ENCODE measurements at regions not wholly inside any gene's neighbourhood (a gene's known extent, or its start where the extent isn't known, plus 50 kb on each side); places are given as distances from the start of the nearest gene placed in this dataset.

GRCh38 chr3:187802928-187803259 lies 57.6 kb upstream of the BCL6 start:
- Histone ChIP-seq H3K27me3 (ENCODE audit: insufficient read depth, low read length, poor library complexity, severe bottlenecking) (no peaks in the 10 kb centered on the region), H3K4me1 (ENCODE audit: insufficient read depth, low read length) (peaks cover 49% of the 10 kb centered on the region), H3K36me3 (ENCODE audit: insufficient read depth, low read length) (no peaks in the 10 kb centered on the region), H3K9me3 (ENCODE audit: low read length) (no peaks in the 10 kb centered on the region), H3K27ac (ENCODE audit: low read depth, low read length) (no peak overlapping the region), H3K4me3 (ENCODE audit: low read length) (peak overlapping the region; percentile 0)
- Mint-ChIP-seq H3K4me1 (peaks cover 54 to 62% (median 60%) of the 10 kb centered on the region in 3 donors), H3K36me3 (peaks cover 0 to 4% (median 0%) of the 10 kb centered on the region in 3 donors), H3K27ac (peak overlapping the region in 7 of 8 donors; percentile 22 to 94 (median 55)), H3K27me3 (peaks cover 0 to 1% of the 10 kb centered on the region in 2 donors), H3K9me3 (no peaks in the 10 kb centered on the region), H3K4me3 (peak overlapping the region; percentile 62 to 83 (median 77))
- ChIA-PET POLR2A (interaction anchor here (0.8 kb wide), 1 partner anchor 57 kb away, joined by 3 read pairs; the partner anchor contains the start of gene BCL6), CTCF (interaction anchor here (1.0 to 1.8 kb wide), 3 partner anchors 10 to 63 kb away, joined by 4 to 5 read pairs (median 4); no protein-coding TSS in a partner anchor)
- DNase-seq: peak in 2 of 5 donors; percentile 29 to 67

- no peak overlapping the region for H3K4me3 ChIP-seq (ENCODE audit: low read length)
- Mint-ChIP-seq H3K27ac (peak overlapping the region in 3 of 8 donors; percentile 15 to 86 (median 21)), H3K4me3 (no peak overlapping the region)
These were observed 59.0 kb upstream of the BCL6 start for GRCh38 chr3:187804120-187804744.

DNA sequence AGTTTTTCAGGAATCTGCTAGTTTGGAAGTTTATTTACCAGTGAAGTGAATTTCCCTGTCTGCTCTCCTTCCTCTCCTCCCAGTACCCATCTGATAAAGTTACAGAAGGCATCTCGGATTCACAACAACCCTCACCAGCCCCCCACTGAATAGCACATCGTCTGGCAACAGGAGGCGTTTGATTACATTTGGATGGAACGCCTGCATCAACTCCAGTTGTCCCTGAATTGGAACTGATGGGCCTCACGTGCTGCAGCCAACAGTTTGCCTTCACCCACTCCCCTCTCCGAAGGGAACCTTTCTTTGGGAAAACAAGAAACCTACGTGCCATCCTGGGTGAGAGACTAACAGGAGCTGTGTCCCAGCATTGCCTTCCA lies 59.5 kb upstream of the BCL6 start:
- Mint-ChIP-seq H3K27ac (peak overlapping the region in 1 of 8 donors; percentile 47), H3K36me3 (peaks cover 0 to 4% (median 0%) of the 10 kb centered on the region in 3 donors), H3K4me3 (no peak overlapping the region), H3K27me3 (peaks cover 0 to 3% of the 10 kb centered on the region in 2 donors), H3K4me1 (peaks cover 36 to 44% (median 41%) of the 10 kb centered on the region in 3 donors), H3K9me3 (no peaks in the 10 kb centered on the region)
- Histone ChIP-seq H3K4me3 (ENCODE audit: low read length) (no peak overlapping the region), H3K9me3 (ENCODE audit: low read length) (no peaks in the 10 kb centered on the region), H3K36me3 (ENCODE audit: insufficient read depth, low read length) (no peaks in the 10 kb centered on the region), H3K27me3 (ENCODE audit: insufficient read depth, low read length, poor library complexity, severe bottlenecking) (no peaks in the 10 kb centered on the region), H3K4me1 (ENCODE audit: insufficient read depth, low read length) (peaks cover 31% of the 10 kb centered on the region), H3K27ac (ENCODE audit: low read depth, low read length) (no peak overlapping the region)
- POLR2A ChIA-PET: no interaction called here
- DNase-seq: no peak
- CTCF ChIA-PET: no interaction called here

More at GRCh38 chr3:187804120-187804744, 59.0 kb upstream of the BCL6 start:
- no peak overlapping the region for H3K27ac ChIP-seq (ENCODE audit: low read depth, low read length)
- CTCF ChIA-PET: interaction anchor here (1.6 kb wide), 1 partner anchor 8 kb away, joined by 5 read pairs; no protein-coding TSS in a partner anchor
- no peaks in the 10 kb centered on the region for H3K9me3 ChIP-seq (ENCODE audit: low read length)
- H3K27me3 ChIP-seq (ENCODE audit: insufficient read depth, low read length, poor library complexity, severe bottlenecking): no peaks in the 10 kb centered on the region
- POLR2A ChIA-PET: no interaction called here
- Mint-ChIP-seq H3K9me3 (no peaks in the 10 kb centered on the region), H3K27me3 (peaks cover 0 to 3% of the 10 kb centered on the region in 2 donors), H3K36me3 (peaks cover 0 to 4% (median 0%) of the 10 kb centered on the region in 3 donors), H3K4me1 (peaks cover 41 to 49% (median 46%) of the 10 kb centered on the region in 3 donors)
- H3K36me3 ChIP-seq (ENCODE audit: insufficient read depth, low read length): no peaks in the 10 kb centered on the region
- H3K4me1 ChIP-seq (ENCODE audit: insufficient read depth, low read length): peaks cover 36% of the 10 kb centered on the region
- DNase-seq: no peak

GRCh38 chr3:187805774-187806173 lies 60.5 kb upstream of the BCL6 start:
- ChIA-PET POLR2A (no interaction called here), CTCF (interaction anchor here (1.1 kb wide), 1 partner anchor 65 kb away, joined by 3 read pairs; no protein-coding TSS in a partner anchor)
- Histone ChIP-seq H3K4me3 (ENCODE audit: low read length) (no peak overlapping the region), H3K4me1 (ENCODE audit: insufficient read depth, low read length) (peaks cover 20% of the 10 kb centered on the region), H3K27me3 (ENCODE audit: insufficient read depth, low read length, poor library complexity, severe bottlenecking) (no peaks in the 10 kb centered on the region), H3K36me3 (ENCODE audit: insufficient read depth, low read length) (no peaks in the 10 kb centered on the region), H3K27ac (ENCODE audit: low read depth, low read length) (no peak overlapping the region), H3K9me3 (ENCODE audit: low read length) (no peaks in the 10 kb centered on the region)
- Mint-ChIP-seq H3K27ac (peak overlapping the region in 3 of 8 donors; percentile 21 to 88 (median 23)), H3K4me3 (no peak overlapping the region), H3K36me3 (peaks cover 0 to 4% (median 0%) of the 10 kb centered on the region in 3 donors), H3K4me1 (peaks cover 29 to 33% (median 31%) of the 10 kb centered on the region in 3 donors), H3K27me3 (peaks cover 0 to 3% of the 10 kb centered on the region in 2 donors), H3K9me3 (no peaks in the 10 kb centered on the region)
- DNase-seq: no peak

- H3K9me3 Mint-ChIP-seq: no peaks in the 10 kb centered on the region
- no peaks in the 10 kb centered on the region for H3K27me3 ChIP-seq (ENCODE audit: insufficient read depth, low read length, poor library complexity, severe bottlenecking)
- no peak overlapping the region for H3K4me3 Mint-ChIP-seq
- peaks cover 0 to 4% (median 0%) of the 10 kb centered on the region in 3 donors for H3K36me3 Mint-ChIP-seq
- CTCF ChIA-PET: interaction anchor here (0.8 to 1.1 kb wide), 2 partner anchors 58 to 59 kb away, joined by 3 read pairs; no protein-coding TSS in a partner anchor
- H3K4me3 ChIP-seq (ENCODE audit: low read length): no peak overlapping the region
- POLR2A ChIA-PET: no interaction called here
- H3K27ac ChIP-seq (ENCODE audit: low read depth, low read length): no peak overlapping the region
- H3K27ac Mint-ChIP-seq: peak overlapping the region in 4 of 8 donors; percentile 8 to 72 (median 36)
- peaks cover 15 to 26% (median 20%) of the 10 kb centered on the region in 3 donors for H3K4me1 Mint-ChIP-seq
- DNase-seq: no peak
- peaks cover 0 to 3% of the 10 kb centered on the region in 2 donors for H3K27me3 Mint-ChIP-seq
- H3K9me3 ChIP-seq (ENCODE audit: low read length): no peaks in the 10 kb centered on the region
- H3K4me1 ChIP-seq (ENCODE audit: insufficient read depth, low read length): peaks cover 5% of the 10 kb centered on the region
- no peaks in the 10 kb centered on the region for H3K36me3 ChIP-seq (ENCODE audit: insufficient read depth, low read length)
These were observed 62.0 kb upstream of the BCL6 start for GRCh38 chr3:187807086-187807862.

DNA sequence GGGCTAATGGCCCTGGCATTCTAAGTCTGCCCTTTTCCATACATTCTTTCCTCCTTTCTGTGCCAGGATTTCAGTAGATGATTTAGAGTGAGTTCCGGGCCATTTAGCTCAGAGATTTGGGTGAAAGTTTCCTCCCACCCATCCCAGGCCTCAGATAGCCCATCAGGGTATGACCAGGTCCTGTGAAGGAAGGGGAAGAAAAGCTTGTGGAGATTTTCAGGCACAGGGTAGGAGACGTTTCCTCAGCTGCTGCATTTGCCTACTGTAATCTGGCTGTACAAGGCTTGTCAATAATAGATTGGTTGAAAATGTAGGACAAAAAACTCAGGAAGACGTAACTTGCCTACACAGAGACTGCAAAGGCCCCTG lies 63.2 kb upstream of the BCL6 start:
- H3K4me1 ChIP-seq (ENCODE audit: insufficient read depth, low read length): no peaks in the 10 kb centered on the region
- no peaks in the 10 kb centered on the region for H3K9me3 ChIP-seq (ENCODE audit: low read length)
- no peaks in the 10 kb centered on the region for H3K27me3 ChIP-seq (ENCODE audit: insufficient read depth, low read length, poor library complexity, severe bottlenecking)
- H3K36me3 Mint-ChIP-seq: peaks cover 0 to 4% (median 0%) of the 10 kb centered on the region in 3 donors
- H3K4me1 Mint-ChIP-seq: peaks cover 5 to 14% (median 9%) of the 10 kb centered on the region in 3 donors
- peak overlapping the region in 2 of 8 donors; percentile 14 to 15 for H3K27ac Mint-ChIP-seq
- no peaks in the 10 kb centered on the region for H3K36me3 ChIP-seq (ENCODE audit: insufficient read depth, low read length)
- H3K27ac ChIP-seq (ENCODE audit: low read depth, low read length): no peak overlapping the region
- ChIA-PET POLR2A (no interaction called here), CTCF (interaction anchor here (0.8 to 1.1 kb wide), 2 partner anchors 59 to 61 kb away, joined by 3 read pairs; no protein-coding TSS in a partner anchor)
- no peak overlapping the region for H3K4me3 ChIP-seq (ENCODE audit: low read length)
- peaks cover 0 to 2% of the 10 kb centered on the region in 2 donors for H3K27me3 Mint-ChIP-seq
- no peak for DNase-seq
- no peaks in the 10 kb centered on the region for H3K9me3 Mint-ChIP-seq
- H3K4me3 Mint-ChIP-seq: no peak overlapping the region

- H3K36me3 ChIP-seq (ENCODE audit: insufficient read depth, low read length): no peaks in the 10 kb centered on the region
- Mint-ChIP-seq H3K4me1 (peaks cover 4 to 9% (median 5%) of the 10 kb centered on the region in 3 donors), H3K27me3 (peaks cover 0 to 2% of the 10 kb centered on the region in 2 donors), H3K9me3 (no peaks in the 10 kb centered on the region), H3K4me3 (no peak overlapping the region), H3K36me3 (peaks cover 0 to 4% (median 0%) of the 10 kb centered on the region in 3 donors), H3K27ac (no peak overlapping the region)
- H3K4me1 ChIP-seq (ENCODE audit: insufficient read depth, low read length): no peaks in the 10 kb centered on the region
- H3K27me3 ChIP-seq (ENCODE audit: insufficient read depth, low read length, poor library complexity, severe bottlenecking): no peaks in the 10 kb centered on the region
- CTCF ChIA-PET: interaction anchor here (1.5 kb wide), 1 partner anchor 10 kb away, joined by 3 read pairs; no protein-coding TSS in a partner anchor
- DNase-seq: no peak
- H3K27ac ChIP-seq (ENCODE audit: low read depth, low read length): no peak overlapping the region
- no peak overlapping the region for H3K4me3 ChIP-seq (ENCODE audit: low read length)
- no peaks in the 10 kb centered on the region for H3K9me3 ChIP-seq (ENCODE audit: low read length)
- POLR2A ChIA-PET: no interaction called here
These were observed 64.3 kb upstream of the BCL6 start for GRCh38 chr3:187809612-187809991.

DNA sequence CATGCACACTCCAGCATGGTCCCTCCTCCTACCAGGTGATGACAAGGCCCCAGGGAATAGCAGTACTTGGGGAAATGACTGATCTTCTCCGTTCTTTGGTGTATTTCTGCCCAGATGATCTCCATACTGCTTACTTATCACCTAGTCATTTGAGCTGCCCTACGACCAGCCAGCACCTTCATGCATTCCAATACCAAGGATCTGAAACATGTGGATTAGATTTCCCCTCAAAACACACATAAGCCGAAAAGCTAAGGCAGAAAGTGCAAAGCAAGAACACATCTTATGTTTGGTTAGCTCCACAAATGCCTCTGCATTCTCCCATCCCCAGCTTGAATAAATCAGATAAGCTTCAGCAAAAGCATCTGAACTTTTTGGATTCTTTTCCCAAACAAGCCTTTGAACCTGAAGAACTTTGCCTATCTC lies 64.8 kb upstream of the BCL6 start:
- Mint-ChIP-seq H3K27me3 (peaks cover 0 to 2% of the 10 kb centered on the region in 2 donors), H3K4me1 (peaks cover 4 to 9% (median 5%) of the 10 kb centered on the region in 3 donors), H3K27ac (no peak overlapping the region), H3K36me3 (peaks cover 0 to 4% (median 0%) of the 10 kb centered on the region in 3 donors), H3K9me3 (no peaks in the 10 kb centered on the region), H3K4me3 (no peak overlapping the region)
- Histone ChIP-seq H3K4me3 (ENCODE audit: low read length) (no peak overlapping the region), H3K27ac (ENCODE audit: low read depth, low read length) (no peak overlapping the region), H3K36me3 (ENCODE audit: insufficient read depth, low read length) (no peaks in the 10 kb centered on the region), H3K4me1 (ENCODE audit: insufficient read depth, low read length) (no peaks in the 10 kb centered on the region), H3K9me3 (ENCODE audit: low read length) (no peaks in the 10 kb centered on the region), H3K27me3 (ENCODE audit: insufficient read depth, low read length, poor library complexity, severe bottlenecking) (no peaks in the 10 kb centered on the region)
- POLR2A ChIA-PET: no interaction called here
- DNase-seq: no peak
- CTCF ChIA-PET: interaction anchor here (1.5 kb wide), 1 partner anchor 10 kb away, joined by 3 read pairs; no protein-coding TSS in a partner anchor

All from CD8-positive, alpha-beta memory T cell (primary cell).